Skin of body (tissue), 1 donor: ENCODE measurements at regions not wholly inside any gene's neighbourhood (a gene's known extent, or its start where the extent isn't known, plus 50 kb on each side); places are given as distances from the start of the nearest gene placed in this dataset.
A peak's percentile ranks its signal among the peaks of the same experiment; 100 is the strongest.

Experiments
- DNase-seq: peaks from one replicate; lab custom pipeline; 2025; lab: John Stamatoyannopoulos, UW

DNA sequence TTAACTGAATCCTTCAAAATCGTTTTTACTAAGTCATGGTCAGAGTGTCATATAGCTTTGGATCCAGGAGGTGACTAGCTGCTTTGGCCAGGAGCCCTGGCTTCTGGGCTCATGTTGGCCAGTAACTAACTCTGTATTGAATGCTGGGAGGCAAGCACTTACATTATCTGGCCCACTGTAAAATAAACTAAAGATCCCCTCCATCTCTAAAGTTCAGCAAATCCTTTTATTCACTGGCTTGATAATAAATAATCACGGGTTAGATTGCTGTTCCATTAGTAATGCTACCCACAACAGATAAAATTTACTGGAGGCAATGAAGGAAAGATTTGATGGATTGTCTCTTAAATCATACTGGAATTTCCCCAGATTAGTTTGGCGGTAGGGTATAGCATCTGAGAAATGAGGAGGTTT lies 382.2 kb upstream of the TLE4 start:
- no peak for DNase-seq

DNA sequence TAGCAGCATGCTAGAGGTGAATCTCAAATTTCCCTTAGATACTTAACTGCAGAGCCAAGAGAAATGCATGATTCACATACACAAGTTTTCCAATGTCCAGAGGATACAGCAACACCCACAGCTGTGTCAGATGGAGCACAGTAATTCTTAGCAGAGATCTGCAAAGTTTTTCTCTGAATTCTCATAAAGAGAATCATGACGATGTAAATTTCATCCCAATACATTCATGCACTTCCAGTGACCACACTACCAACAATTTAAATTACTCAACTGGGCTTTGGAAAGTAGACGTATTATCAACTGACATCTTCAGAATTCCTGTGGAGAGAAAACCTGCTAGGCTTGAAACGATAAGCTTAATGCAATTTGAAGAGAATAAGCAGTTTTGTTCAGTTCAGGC lies 378.8 kb upstream of the TLE4 start:
- DNase-seq: no peak

DNA sequence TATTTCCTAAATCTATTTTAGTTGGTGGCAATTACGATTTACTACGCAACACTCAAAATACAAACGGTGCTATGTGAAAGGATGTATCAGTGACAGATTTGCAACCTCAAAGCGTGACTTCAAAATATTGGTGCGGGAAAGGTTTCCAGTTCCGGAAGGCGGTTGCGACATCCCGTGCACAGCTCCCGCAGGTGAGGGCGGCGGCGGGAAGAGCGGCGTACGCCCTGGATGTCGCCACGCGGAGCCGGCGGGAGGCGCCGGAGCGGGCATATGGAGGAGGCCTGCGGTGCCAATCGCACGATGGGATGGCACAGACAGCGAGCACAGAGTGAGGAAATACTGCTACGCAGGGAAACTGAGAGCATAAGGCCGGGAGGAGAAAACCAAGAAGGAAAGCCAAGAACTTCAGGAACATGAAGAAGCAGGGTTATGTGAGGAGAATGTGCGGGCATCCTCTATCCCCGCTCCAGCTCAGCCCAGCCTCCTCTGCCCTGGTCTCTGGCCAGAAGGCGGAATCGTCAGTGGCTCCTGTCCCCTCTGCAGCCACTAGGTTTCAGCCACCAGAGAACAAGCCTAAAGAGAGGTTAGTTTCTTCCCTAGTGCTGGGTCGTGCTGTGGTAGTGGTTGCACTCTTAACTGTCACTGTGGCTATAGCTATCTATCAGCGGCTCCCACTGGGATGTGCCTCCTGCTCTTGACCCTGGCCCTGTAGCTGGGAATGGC lies 378.1 kb upstream of the TLE4 start:
- no peak for DNase-seq

- peak; percentile 93 for DNase-seq
Measured at GRCh38 chr9:79195879-79196278, 375.9 kb upstream of the TLE4 start.

DNA sequence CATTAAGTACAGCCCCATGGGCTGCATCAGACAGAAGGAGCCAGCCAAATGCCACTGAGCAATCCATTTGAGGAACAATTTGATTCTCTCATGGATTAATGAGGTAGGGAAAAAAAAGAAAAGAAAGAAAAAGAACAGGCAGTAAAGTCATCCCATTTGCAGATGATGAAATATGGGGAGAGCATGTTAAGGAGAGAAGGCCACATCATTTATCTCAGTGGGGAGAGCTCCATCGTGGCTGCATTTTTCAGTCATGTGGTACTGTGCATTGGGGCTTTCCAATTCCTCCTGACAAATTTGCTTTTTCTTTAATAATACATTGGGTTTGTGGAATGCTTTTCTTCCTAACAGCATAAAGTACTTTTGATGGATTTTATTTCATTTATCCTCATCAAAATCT lies 375.2 kb upstream of the TLE4 start:
- peak; percentile 74 for DNase-seq

DNA sequence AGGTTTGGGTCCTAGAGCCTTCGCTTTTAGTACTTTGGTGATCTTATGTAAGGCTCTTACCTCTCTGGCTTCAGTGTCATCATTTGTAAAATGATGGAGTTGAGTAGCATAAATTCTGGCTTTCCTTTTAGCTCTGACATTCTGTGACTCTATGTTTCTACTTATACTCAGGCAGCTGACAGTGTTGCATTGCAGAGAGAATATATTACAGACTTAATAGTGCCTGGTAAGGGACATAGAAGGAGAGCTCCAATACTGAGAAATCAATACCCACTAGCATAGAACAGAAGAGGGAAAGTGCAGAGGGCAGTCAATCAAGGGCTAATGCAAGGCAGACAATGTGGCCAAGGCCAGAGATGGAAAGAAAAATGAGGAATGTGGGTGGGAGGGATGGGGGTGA lies 371.4 kb upstream of the TLE4 start:
- DNase-seq: no peak

DNA sequence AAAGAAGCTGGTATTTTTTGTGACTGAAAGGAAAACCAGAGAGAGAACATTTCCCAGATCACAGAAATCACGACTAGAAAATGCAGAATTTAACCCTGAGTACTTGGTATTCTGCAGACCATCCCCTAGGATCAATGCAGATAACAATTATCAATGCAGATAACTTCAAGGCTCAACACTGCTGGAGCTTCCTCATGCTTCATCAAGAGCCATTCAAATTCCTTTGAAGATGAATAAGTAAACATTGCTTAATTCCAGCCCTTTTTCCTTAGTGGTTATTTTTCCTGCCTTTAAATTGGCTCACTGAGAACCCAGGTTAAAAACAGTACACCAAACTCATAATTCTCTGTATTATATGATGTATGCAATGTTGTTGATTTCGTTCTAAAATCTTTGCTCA lies 370.1 kb upstream of the TLE4 start:
- DNase-seq: no peak

DNA sequence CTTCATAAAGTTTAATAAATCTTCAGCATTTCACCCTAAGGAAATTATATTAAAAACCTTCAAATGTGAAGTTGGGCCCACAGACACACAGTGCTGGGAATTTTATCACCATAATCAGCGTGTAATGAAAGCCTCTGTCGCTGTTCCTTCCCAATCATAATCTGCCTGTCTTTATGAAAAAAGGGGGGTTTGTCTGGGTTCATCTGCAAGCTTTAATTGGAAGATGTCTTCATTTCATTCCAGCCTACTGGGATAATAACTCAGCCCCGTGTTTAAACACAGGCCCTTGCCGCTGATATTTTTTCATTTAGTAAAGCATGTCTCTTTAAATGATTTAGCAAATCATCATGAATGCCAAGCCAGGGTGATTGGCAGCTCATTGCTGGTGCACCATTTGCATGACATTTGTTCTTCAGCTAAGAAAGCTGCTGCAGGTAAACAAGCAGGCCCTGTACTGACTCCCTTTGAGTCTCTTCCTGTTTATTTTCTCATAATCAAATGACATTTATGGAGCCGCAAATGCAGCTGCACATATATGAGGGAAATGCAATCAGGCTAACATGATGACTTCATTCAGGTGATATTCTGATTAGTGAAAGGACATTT lies 362.9 kb upstream of the TLE4 start:
- no peak for DNase-seq

GRCh38 chr9:79210541-79211243 lies 361.1 kb upstream of the TLE4 start:
- no peak for DNase-seq

DNA sequence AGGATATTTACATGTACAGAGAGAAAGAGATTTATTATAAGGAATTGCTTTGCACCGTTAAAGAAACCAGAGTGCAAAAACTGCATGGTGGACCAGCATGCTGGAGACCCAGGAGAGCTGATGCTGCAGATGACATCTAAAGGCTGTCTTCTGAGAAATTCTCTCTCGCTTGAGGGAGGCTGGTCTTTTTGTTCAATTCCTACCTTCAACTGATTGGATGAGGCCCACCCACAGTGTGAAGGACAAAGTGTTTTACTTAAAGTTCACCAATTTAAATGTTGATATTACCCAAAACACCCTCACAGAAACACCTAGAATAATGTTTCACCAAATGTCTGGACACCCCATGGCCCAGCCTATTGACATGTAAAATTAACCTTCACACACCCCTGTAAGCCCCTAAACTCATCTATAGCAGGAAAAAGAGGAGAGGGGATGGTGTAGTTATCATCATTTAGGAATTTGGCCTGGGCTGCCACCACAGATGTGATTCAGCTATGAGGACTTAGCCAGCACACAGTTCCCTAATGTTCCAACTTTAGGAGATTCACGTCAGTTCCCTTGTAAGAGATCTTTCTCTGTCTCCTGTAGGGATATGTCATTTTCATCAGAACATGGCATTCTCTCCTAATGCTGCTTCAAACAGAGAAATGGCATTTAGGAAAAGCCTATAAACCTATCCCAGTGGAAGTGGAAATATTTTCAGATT lies 358.2 kb upstream of the TLE4 start:
- no peak for DNase-seq

DNA sequence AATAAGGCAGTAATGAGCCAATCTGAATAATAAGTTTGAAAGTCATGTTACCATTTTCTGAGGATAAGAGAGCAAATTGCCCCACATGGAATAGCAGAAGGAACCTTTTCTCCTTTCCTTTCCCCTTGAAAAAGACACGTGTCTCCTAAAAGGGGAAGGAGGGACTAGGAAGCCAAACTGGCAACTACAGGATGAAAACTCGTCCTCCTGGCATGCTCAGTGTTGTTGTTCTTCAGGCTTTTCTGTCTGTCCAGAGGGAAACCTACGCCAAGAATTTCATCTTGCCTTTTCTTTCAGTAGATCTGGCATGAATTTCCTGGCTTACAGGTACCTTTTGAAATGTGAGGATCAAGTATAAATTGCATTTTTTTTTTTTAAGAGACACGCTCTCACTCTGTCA lies 355.9 kb upstream of the TLE4 start:
- no peak for DNase-seq

DNA sequence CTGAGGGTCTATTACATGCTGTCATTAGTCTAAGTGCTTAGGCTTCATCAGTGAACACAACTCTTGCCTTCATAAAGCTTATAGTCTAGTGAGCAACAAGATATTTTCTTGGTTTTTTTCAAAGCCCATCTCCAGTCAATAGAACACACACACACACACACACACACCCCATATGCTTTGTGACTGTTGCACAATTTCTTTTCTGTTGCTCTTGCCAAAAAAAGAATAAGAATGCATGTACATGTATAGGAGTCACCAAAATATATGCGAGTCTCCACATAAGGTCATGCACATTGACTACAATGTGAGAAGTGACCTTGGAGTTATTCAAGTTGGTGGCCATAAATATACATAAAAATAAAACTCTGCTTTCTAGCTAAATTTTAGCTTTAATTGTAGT lies 351.5 kb upstream of the TLE4 start:
- DNase-seq: no peak

DNA sequence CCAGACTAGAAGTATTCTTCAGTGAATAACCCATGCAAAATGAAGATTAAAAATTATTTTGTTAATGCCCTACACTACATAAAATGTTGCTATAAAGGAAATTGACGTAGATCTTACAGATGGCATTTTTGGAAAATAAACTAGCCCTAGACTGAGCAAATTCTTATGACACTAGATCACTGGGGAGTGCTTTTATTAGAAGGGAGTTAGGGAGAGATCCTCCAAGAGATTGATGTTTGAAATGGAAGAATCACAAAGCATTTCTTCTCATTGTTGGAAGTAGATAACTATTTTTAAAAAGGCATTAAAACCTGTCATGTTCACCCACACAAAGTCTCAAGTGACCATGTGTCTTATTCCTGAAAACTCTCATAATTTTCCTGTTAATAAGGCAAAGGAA lies 351.1 kb upstream of the TLE4 start:
- DNase-seq: no peak

DNA sequence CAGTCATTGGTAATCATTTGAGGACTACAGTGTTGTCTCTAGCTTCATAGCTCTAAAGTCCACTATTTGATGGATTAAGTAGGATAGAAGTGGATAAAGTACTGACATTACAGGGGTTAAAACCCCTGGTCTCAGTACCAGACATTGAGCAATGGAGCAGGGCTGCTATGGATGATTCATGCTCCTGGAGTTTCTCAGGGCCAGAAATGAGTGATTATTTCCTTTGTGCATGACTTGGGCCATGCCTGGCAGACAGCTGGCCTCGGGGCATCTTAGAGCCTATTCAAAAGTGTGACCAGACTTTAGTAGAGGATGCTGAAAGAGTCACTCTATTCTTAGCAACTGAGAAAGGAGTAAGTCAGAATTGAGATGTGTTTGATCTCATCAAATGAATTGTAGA lies 350.7 kb upstream of the TLE4 start:
- no peak for DNase-seq

DNA sequence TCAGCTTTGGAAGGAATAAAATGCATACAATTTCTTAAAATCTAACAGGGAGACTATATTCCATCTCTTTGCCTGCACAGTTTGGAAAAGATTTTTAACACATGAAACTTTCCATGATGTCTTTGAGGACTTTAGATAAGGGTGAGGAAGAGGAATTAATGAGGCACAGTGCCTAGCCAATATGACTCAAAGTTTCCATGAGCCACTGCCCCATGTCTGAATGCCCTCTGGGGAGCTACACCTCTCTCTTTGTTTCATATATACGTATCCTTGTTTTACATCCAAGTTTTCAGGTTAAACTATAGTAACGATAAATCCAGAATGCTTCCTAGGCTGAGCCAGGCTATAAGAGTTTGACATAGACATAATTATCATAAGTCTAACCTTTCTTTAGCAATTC lies 349.3 kb upstream of the TLE4 start:
- no peak for DNase-seq

GRCh38 chr9:79224672-79225433 lies 346.9 kb upstream of the TLE4 start:
- DNase-seq: peak; percentile 21

GRCh38 chr9:79233542-79233941 lies 338.2 kb upstream of the TLE4 start:
- no peak for DNase-seq

GRCh38 chr9:79236466-79236865 lies 335.3 kb upstream of the TLE4 start:
- no peak for DNase-seq

DNA sequence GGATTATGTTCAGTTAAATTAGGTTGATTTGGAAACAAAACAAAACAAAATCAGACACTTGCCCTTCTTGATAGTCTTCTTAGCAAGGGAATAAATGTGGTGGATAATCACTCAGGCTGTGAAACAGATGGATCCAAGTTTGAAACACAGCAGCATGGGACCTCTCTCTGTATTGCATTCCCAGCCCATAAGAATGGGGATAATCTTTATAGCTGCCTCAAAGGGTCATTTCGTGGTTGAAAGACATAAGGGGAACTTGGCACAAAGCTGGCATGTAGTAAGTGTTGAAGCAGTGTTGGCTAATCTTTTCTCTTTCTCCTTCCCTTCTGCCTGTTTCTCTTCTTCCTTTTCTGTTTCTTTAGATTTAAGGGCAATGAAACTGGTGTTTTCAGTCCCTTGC lies 333.9 kb upstream of the TLE4 start:
- DNase-seq: no peak

DNA sequence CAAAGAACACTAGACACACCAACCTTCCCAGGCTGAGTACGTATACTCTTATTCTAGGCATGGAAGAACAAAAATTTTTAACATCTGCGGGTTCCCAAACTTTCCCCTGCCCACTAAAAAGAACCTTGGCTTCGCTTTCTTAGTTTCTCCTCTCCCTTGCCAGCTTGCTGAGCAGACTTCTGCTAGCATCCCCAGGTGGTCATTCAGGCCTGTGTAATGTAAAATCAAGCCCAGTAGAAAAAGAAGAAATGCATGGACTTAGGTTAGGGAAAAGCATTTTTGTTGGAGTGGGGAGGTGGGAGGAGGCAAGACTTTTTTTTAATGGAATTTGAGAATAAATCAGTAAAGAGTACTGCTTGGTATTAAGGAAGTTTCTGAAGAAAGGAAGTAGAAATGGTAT lies 331.0 kb upstream of the TLE4 start:
- no peak for DNase-seq

- DNase-seq: no peak
Measured at GRCh38 chr9:79242489-79242888, 329.3 kb upstream of the TLE4 start.

GRCh38 chr9:79246170-79246569 lies 325.6 kb upstream of the TLE4 start:
- no peak for DNase-seq
